ENCODE measurements at regions not wholly inside any gene's neighbourhood (a gene's known extent, or its start where the extent isn't known, plus 50 kb on each side); places are given as distances from the start of the nearest gene placed in this dataset.

- Mint-ChIP-seq H3K36me3 (ENCODE audit: low read depth) (no peaks in the 10 kb centered on the region), H3K27ac (no peak overlapping the region), H3K9me3 (peaks cover 26% of the 10 kb centered on the region), H3K4me1 (ENCODE audit: low read depth) (no peaks in the 10 kb centered on the region), H3K27me3 (no peaks in the 10 kb centered on the region), H3K4me3 (no peak overlapping the region)
- Histone ChIP-seq H3K4me1 (ENCODE audit: insufficient read depth, low read length) (no peaks in the 10 kb centered on the region), H3K27ac (ENCODE audit: low read depth in 1 of 2, low read length in 2 of 2) (no peak overlapping the region), H3K27me3 (ENCODE audit: control insufficient read depth in 1 of 2, insufficient read depth in 2 of 2, low read length in 2 of 2) (no peaks in the 10 kb centered on the region), H3K36me3 (ENCODE audit: insufficient read depth, low read length) (no peaks in the 10 kb centered on the region), H3K4me3 (ENCODE audit: low read length) (no peak overlapping the region), H3K9me3 (ENCODE audit: control insufficient read depth in 1 of 2, insufficient read depth in 1 of 2, low read length in 2 of 2) (no peaks in the 10 kb centered on the region)
- intact Hi-C loops (cut with DNase I, micrococcal nuclease): loop anchor here in 1 of 2 experiments (10.0 kb wide), 1 partner anchor 64 kb away; no protein-coding TSS in a partner anchor
- ATAC-seq (ENCODE audit: poor library complexity) (no peak), DNase-seq (no peak)
- POLR2A ChIA-PET: no interaction called here
- TF ChIP-seq CTCF (IDR thresholded peaks at IDR 0.05): no peak
- CTCF ChIA-PET: no interaction called here
These were observed 758.4 kb downstream of the KCNA4 start for GRCh38 chr11:29258411-29258810.

- no peaks in the 10 kb centered on the region for H3K36me3 ChIP-seq (ENCODE audit: insufficient read depth, low read length)
- no peaks in the 10 kb centered on the region for H3K9me3 ChIP-seq (ENCODE audit: control insufficient read depth in 1 of 2, insufficient read depth in 1 of 2, low read length in 2 of 2)
- Mint-ChIP-seq H3K36me3 (ENCODE audit: low read depth) (no peaks in the 10 kb centered on the region), H3K9me3 (peaks cover 25% of the 10 kb centered on the region), H3K27ac (no peak overlapping the region), H3K4me1 (ENCODE audit: low read depth) (no peaks in the 10 kb centered on the region), H3K27me3 (no peaks in the 10 kb centered on the region), H3K4me3 (no peak overlapping the region)
- no peak overlapping the region for H3K4me3 ChIP-seq (ENCODE audit: low read length)
- intact Hi-C loops (cut with DNase I, micrococcal nuclease): loop anchor here in 1 of 2 experiments (10.0 kb wide), 1 partner anchor 62 kb away; no protein-coding TSS in a partner anchor
- no peaks in the 10 kb centered on the region for H3K27me3 ChIP-seq (ENCODE audit: control insufficient read depth in 1 of 2, insufficient read depth in 2 of 2, low read length in 2 of 2)
- POLR2A ChIA-PET: no interaction called here
- no peak for DNase-seq
- no peak for ATAC-seq (ENCODE audit: poor library complexity)
- TF ChIP-seq CTCF (IDR thresholded peaks at IDR 0.05): no peak
- CTCF ChIA-PET: no interaction called here
- no peaks in the 10 kb centered on the region for H3K4me1 ChIP-seq (ENCODE audit: insufficient read depth, low read length)
- no peak overlapping the region for H3K27ac ChIP-seq (ENCODE audit: low read depth in 1 of 2, low read length in 2 of 2)
These were observed 760.2 kb downstream of the KCNA4 start for GRCh38 chr11:29256580-29256979.

GRCh38 chr11:29255401-29255800, 761.4 kb downstream of the KCNA4 start:
- H3K4me3 ChIP-seq (ENCODE audit: low read length): no peak overlapping the region
- intact Hi-C loops (cut with DNase I, micrococcal nuclease): loop anchor here in 1 of 2 experiments (10.0 kb wide), 1 partner anchor 61 kb away; no protein-coding TSS in a partner anchor
- DNase-seq (no peak), ATAC-seq (ENCODE audit: poor library complexity) (no peak)
- H3K36me3 ChIP-seq (ENCODE audit: insufficient read depth, low read length): no peaks in the 10 kb centered on the region
- H3K4me1 ChIP-seq (ENCODE audit: insufficient read depth, low read length): no peaks in the 10 kb centered on the region
- CTCF ChIA-PET: no interaction called here
- H3K9me3 ChIP-seq (ENCODE audit: control insufficient read depth in 1 of 2, insufficient read depth in 1 of 2, low read length in 2 of 2): no peaks in the 10 kb centered on the region
- no peaks in the 10 kb centered on the region for H3K27me3 ChIP-seq (ENCODE audit: control insufficient read depth in 1 of 2, insufficient read depth in 2 of 2, low read length in 2 of 2)
- no peak overlapping the region for H3K27ac ChIP-seq (ENCODE audit: low read depth in 1 of 2, low read length in 2 of 2)
- H3K9me3 Mint-ChIP-seq: peaks cover 27% of the 10 kb centered on the region
- no peak overlapping the region for H3K4me3 Mint-ChIP-seq
- H3K36me3 Mint-ChIP-seq (ENCODE audit: low read depth): no peaks in the 10 kb centered on the region
- POLR2A ChIA-PET: no interaction called here
- no peak for TF ChIP-seq CTCF (IDR thresholded peaks at IDR 0.05)
- H3K27me3 Mint-ChIP-seq: no peaks in the 10 kb centered on the region
- no peak overlapping the region for H3K27ac Mint-ChIP-seq
- no peaks in the 10 kb centered on the region for H3K4me1 Mint-ChIP-seq (ENCODE audit: low read depth)

All from CD4-positive, alpha-beta T cell (primary cell).